Fibroblast of lung (primary cell): ENCODE measurements at regions not wholly inside any gene's neighbourhood (a gene's known extent, or its start where the extent isn't known, plus 50 kb on each side); places are given as distances from the start of the nearest gene placed in this dataset.

Source experiments
- CTCF ChIP-seq, 2 donors: IDR thresholded peaks in 1 of 2; conservative IDR thresholded peaks in 1 of 2; 1 replicate in 1 of 2; 2 replicates in 1 of 2; pipeline ENCODE4 v1.5.1; 2011 to 2012; ENCODE audit warnings: low read length in 2 of 2, control low read depth in 1 of 2, inconsistent platforms in 1 of 2, low read depth in 1 of 2, mild to moderate bottlenecking in 1 of 2
- EZH2 ChIP-seq: IDR thresholded peaks from 2 replicates; pipeline ENCODE4 v1.5.1; 2012; ENCODE audit warnings: low read length, control low read depth, mild to moderate bottlenecking; ENCODE audit errors: missing control alignments

DNA sequence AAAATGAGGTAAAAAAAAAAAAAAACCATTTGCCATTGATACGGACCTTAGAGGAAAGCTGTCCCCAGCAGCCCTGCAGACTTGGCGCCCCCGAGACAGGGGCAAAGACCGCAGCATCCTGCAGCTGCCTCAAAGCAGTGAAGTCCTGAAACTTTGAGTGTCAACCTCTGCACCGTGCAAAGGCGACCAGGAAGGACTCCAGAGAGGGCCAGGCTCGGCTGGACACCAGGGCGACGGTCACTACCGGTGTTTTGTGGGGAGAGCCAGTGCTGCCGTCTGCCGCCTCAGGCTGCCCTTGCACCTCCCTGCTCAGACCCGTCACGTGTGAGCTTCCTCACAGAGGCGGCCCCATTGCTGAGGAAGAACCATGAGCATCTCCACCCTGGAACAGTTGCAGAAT, 146.7 kb upstream of the SPACA7 start:
- no peak for TF ChIP-seq CTCF (conservative IDR thresholded peaks at IDR 0.05 in 1 of 2, IDR thresholded peaks at IDR 0.05 in 1 of 2; ENCODE audit: low read depth in 1 of 2, low read length in 2 of 2)
- TF ChIP-seq EZH2 = no peak
